PC-9 (cell line): ENCODE measurements at regions not wholly inside any gene's neighbourhood (a gene's known extent, or its start where the extent isn't known, plus 50 kb on each side); places are given as distances from the start of the nearest gene placed in this dataset.

ENCODE experiments used
- BruUV-seq: library from RNA; stranded (reverse); fragments of 400-500 nt; replicated peaks from 2 replicates; lab custom pipeline; 2021; lab: Mats Ljungman, UMichigan
- CTCF ChIA-PET: fragments of 300-600 bp; sonication (Branson Sonifier 250); formaldehyde crosslinking; loops from one replicate; lab custom pipeline; 2022; ENCODE audit warnings: antibody characterized with exemption; lab: Charles Lee
- POLR2A ChIA-PET: fragments of 300-600 bp; sonication (Branson Sonifier 250); formaldehyde crosslinking; loops from one replicate; lab custom pipeline; 2022; ENCODE audit warnings: antibody characterized with exemption; ENCODE audit not compliant: unreplicated experiment; lab: Charles Lee
- DNase-seq, 2 experiments: peaks; one replicate each; pipeline versions ENCODE4 v3.0.0 to v3.0.0-alpha.2; 2015 to 2022; ENCODE audit warnings: mixed read lengths in 1 of 2
- H2AFZ ChIP-seq: fragments of 200-600 bp; sonication (generic); 2 replicates; pipeline ENCODE4 v1.8.1; 2017; ENCODE audit warnings: antibody characterized with exemption
- H3F3A ChIP-seq: fragments of 200-600 bp; sonication (generic); 2 replicates; pipeline ENCODE4 v1.8.1; 2017; ENCODE audit warnings: antibody characterized with exemption, mild to moderate bottlenecking, low read depth; ENCODE audit not compliant: insufficient read depth
- H3K27ac ChIP-seq: fragments of 200-600 bp; sonication (generic); 2 replicates; pipeline ENCODE4 v1.6.1; 2016; ENCODE audit warnings: mixed run types
- H3K27me3 ChIP-seq: fragments of 200-600 bp; sonication (generic); 2 replicates; pipeline ENCODE4 v1.6.1; 2016; ENCODE audit warnings: low read depth, mixed run types; ENCODE audit not compliant: insufficient read depth
- H3K36me3 ChIP-seq: fragments of 200-600 bp; sonication (generic); 2 replicates; pipeline ENCODE4 v1.6.1; 2016; ENCODE audit warnings: low read depth, mixed run types
- H3K4me1 ChIP-seq: fragments of 200-600 bp; sonication (generic); replicated peaks from 2 replicates; pipeline ENCODE4 v1.6.1; 2016; ENCODE audit warnings: mixed run types; ENCODE audit not compliant: insufficient read depth
- H3K4me2 ChIP-seq: fragments of 200-600 bp; sonication (generic); 2 replicates; pipeline ENCODE4 v1.6.1; 2017; ENCODE audit warnings: mixed run types
- H3K4me3 ChIP-seq: fragments of 200-600 bp; sonication (generic); 2 replicates; pipeline ENCODE4 v1.6.1; 2016; ENCODE audit warnings: mixed run types
- H3K79me2 ChIP-seq: fragments of 200-600 bp; sonication (generic); 2 replicates; pipeline ENCODE4 v1.6.1; 2017; ENCODE audit warnings: low read depth, mixed run types
- H3K9me2 ChIP-seq: fragments of 200-600 bp; sonication (generic); 2 replicates; pipeline ENCODE4 v1.8.1; 2017; ENCODE audit warnings: mild to moderate bottlenecking; ENCODE audit not compliant: insufficient read depth
- H3K9me3 ChIP-seq: fragments of 200-600 bp; sonication (generic); 2 replicates; pipeline ENCODE4 v1.8.1; 2016; ENCODE audit warnings: low read depth; ENCODE audit not compliant: insufficient read depth
- H4K20me1 ChIP-seq: fragments of 200-600 bp; sonication (generic); 2 replicates; pipeline ENCODE4 v1.8.1; 2017; ENCODE audit not compliant: insufficient read depth
- CTCF ChIP-seq: fragments of 200-600 bp; sonication (generic); conservative IDR thresholded peaks from 2 replicates; pipeline ENCODE4 v1.6.1; 2017; ENCODE audit warnings: mixed run types, antibody characterized with exemption, mild to moderate bottlenecking, moderate library complexity
- EZH2 ChIP-seq: fragments of 200-600 bp; sonication (generic); IDR thresholded peaks from 2 replicates; pipeline ENCODE4 v1.8.0; 2017; ENCODE audit warnings: antibody characterized with exemption, low read depth
- intact Hi-C: fragments of 100-400 bp; cut with micrococcal nuclease; formaldehyde crosslinking; loops from one replicate; pipeline ENCODE4 v1.10.0; 2022; ENCODE audit not compliant: unreplicated experiment

DNA sequence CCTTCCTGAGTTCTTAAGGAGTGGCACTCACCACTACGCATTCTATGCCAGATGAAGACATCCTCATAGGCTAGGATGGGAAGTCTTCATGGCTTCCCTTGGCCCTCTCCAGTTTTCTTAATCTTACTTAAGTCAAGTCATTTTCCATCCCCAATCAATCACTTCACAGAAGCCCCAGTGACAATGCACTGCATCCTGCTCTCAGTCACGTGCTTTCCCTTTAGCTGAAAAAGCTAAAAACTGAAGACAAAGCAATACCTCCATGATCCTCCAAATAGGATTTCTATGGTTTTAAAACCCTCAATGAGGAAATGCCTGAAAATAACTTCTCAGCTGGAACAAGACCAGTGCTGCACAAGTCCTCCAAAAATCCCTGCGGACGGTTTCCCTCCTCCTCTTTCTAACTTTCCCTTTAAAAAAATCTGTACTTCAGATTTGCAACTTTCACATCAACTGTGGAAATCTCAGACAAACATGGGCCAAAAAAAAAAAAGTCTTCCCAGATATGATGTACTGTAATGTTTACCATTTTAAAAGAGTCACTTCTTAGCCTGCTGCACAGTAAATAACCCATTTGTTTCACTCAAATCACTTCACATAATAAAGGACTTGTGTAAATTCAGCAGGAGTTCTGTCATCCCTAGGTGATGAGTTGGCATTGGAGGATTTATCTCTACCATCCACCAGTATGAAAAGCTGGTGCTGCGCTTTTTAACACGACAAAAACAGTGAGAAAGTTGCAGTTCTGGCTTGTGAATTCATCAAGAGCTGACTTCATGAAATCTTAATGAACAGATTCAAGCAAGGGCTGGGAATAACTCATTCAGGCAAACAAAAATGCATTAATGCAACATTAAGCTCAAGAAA is 590.0 kb upstream of the NOX3 start:
- Histone ChIP-seq H3K4me2 (no peak overlapping the region), H3K9me3 (no peaks in the 10 kb centered on the region), H3K4me1 (no peaks in the 10 kb centered on the region), H3K27ac (no peak overlapping the region), H3K27me3 (no peaks in the 10 kb centered on the region), H3K36me3 (no peaks in the 10 kb centered on the region), H4K20me1 (no peaks in the 10 kb centered on the region), H3K79me2 (no peaks in the 10 kb centered on the region), H3K9me2 (no peaks in the 10 kb centered on the region), H3K4me3 (no peak overlapping the region), H2AFZ (no peak overlapping the region), H3F3A (no peaks in the 10 kb centered on the region)
- no peak for DNase-seq
- ChIA-PET CTCF (no interaction called here), POLR2A (no interaction called here)
- intact Hi-C loops, result no loop called here
- BruUV-seq, result no TSS peak
- TF ChIP-seq EZH2, result no peak

- no peaks in the 10 kb centered on the region for H3K4me1 ChIP-seq
- no peaks in the 10 kb centered on the region for H3K36me3 ChIP-seq
- TF ChIP-seq CTCF, result no peak
- TF ChIP-seq EZH2, result no peak
- ChIA-PET CTCF (no interaction called here), POLR2A (no interaction called here)
- H3K9me3 ChIP-seq, result peaks cover 3% of the 10 kb centered on the region; the same call in 1 of the 2 replicates
- H3K27me3 ChIP-seq, result no peaks in the 10 kb centered on the region
- no peak overlapping the region for H3K27ac ChIP-seq
- no TSS peak for BruUV-seq
- no peaks in the 10 kb centered on the region for H3K9me2 ChIP-seq
- intact Hi-C loops, result no loop called here
- no peaks in the 10 kb centered on the region for H3K79me2 ChIP-seq
- no peak overlapping the region for H3K4me3 ChIP-seq
- no peak overlapping the region for H3K4me2 ChIP-seq
- DNase-seq, result no peak
- H4K20me1 ChIP-seq, result no peaks in the 10 kb centered on the region
- H2AFZ ChIP-seq, result no peak overlapping the region
- no peaks in the 10 kb centered on the region for H3F3A ChIP-seq
Measured at GRCh38 chr6:156033598-156033997, 578.0 kb upstream of the NOX3 start.

DNA sequence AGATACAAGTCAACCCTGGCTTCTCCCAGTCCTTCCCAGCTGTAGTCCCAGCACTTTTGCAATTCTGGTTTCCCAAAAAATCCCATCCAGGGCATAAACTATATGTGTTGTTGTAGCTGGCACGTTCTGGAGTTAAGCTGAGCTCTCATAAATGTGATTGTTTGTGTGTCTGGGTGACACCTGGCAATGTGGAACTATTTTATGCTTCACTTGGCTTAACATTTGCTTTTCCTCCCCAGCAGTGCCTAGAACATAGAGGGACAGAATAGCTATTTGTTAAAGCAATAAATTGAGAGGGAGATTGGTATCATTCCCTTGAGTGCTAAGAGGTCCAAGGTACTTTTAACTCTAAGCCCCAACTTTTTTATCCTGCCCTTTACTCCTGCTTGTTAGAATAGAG is 575.9 kb upstream of the NOX3 start:
- no peaks in the 10 kb centered on the region for H3K27me3 ChIP-seq
- TF ChIP-seq EZH2 (no peak), CTCF (no peak)
- no peaks in the 10 kb centered on the region for H3K9me2 ChIP-seq
- H3K36me3 ChIP-seq, result no peaks in the 10 kb centered on the region
- H3K4me3 ChIP-seq, result no peak overlapping the region
- H3K27ac ChIP-seq, result no peak overlapping the region
- H4K20me1 ChIP-seq, result no peaks in the 10 kb centered on the region
- no peak overlapping the region for H2AFZ ChIP-seq
- ChIA-PET CTCF (no interaction called here), POLR2A (no interaction called here)
- BruUV-seq, result no TSS peak
- no peaks in the 10 kb centered on the region for H3K79me2 ChIP-seq
- H3K9me3 ChIP-seq, result peaks cover 3% of the 10 kb centered on the region; the same call in 1 of the 2 replicates
- intact Hi-C loops, result no loop called here
- DNase-seq, result no peak
- H3F3A ChIP-seq, result no peaks in the 10 kb centered on the region
- H3K4me2 ChIP-seq, result no peak overlapping the region
- H3K4me1 ChIP-seq, result no peaks in the 10 kb centered on the region
